ENCODE measurements at regions not wholly inside any gene's neighbourhood (a gene's known extent, or its start where the extent isn't known, plus 50 kb on each side); places are given as distances from the start of the nearest gene placed in this dataset.

- Mint-ChIP-seq H3K27me3 (peaks cover 31% of the 10 kb centered on the region), H3K36me3 (ENCODE audit: low read depth) (no peaks in the 10 kb centered on the region), H3K27ac (no peak overlapping the region), H3K4me1 (peaks cover 23% of the 10 kb centered on the region), H3K9me3 (no peaks in the 10 kb centered on the region), H3K4me3 (no peak overlapping the region)
- DNase-seq: no peak
- POLR2A ChIA-PET: no interaction called here
- CTCF ChIA-PET: interaction anchor here (1.8 kb wide), 1 partner anchor 556 kb away, joined by 10 read pairs; no protein-coding TSS in a partner anchor
Observed at GRCh38 chr10:63723320-63723719, 202.1 kb downstream of the REEP3 start.

- Mint-ChIP-seq H3K9me3 (no peaks in the 10 kb centered on the region), H3K4me3 (no peak overlapping the region), H3K4me1 (peaks cover 23% of the 10 kb centered on the region), H3K27me3 (peaks cover 34% of the 10 kb centered on the region), H3K27ac (no peak overlapping the region), H3K36me3 (ENCODE audit: low read depth) (no peaks in the 10 kb centered on the region)
- POLR2A ChIA-PET: no interaction called here
- CTCF ChIA-PET: interaction anchor here (1.8 kb wide), 1 partner anchor 557 kb away, joined by 10 read pairs; no protein-coding TSS in a partner anchor
- no peak for DNase-seq
Observed at GRCh38 chr10:63723741-63724140, 202.5 kb downstream of the REEP3 start.

GRCh38 chr10:63724922-63725321 is 203.7 kb downstream of the REEP3 start:
- ChIA-PET CTCF (no interaction called here), POLR2A (no interaction called here)
- peaks cover 23% of the 10 kb centered on the region for H3K4me1 Mint-ChIP-seq
- H3K4me3 Mint-ChIP-seq: no peak overlapping the region
- no peaks in the 10 kb centered on the region for H3K9me3 Mint-ChIP-seq
- H3K27me3 Mint-ChIP-seq: peaks cover 38% of the 10 kb centered on the region
- no peaks in the 10 kb centered on the region for H3K36me3 Mint-ChIP-seq (ENCODE audit: low read depth)
- no peak overlapping the region for H3K27ac Mint-ChIP-seq
- no peak for DNase-seq

- peaks cover 9% of the 10 kb centered on the region for H3K4me1 Mint-ChIP-seq
- no peak for DNase-seq
- no peak overlapping the region for H3K4me3 Mint-ChIP-seq
- no peaks in the 10 kb centered on the region for H3K9me3 Mint-ChIP-seq
- ChIA-PET POLR2A (no interaction called here), CTCF (no interaction called here)
- no peak overlapping the region for H3K27ac Mint-ChIP-seq
- H3K27me3 Mint-ChIP-seq: peaks cover 48% of the 10 kb centered on the region
- H3K36me3 Mint-ChIP-seq (ENCODE audit: low read depth): no peaks in the 10 kb centered on the region
Observed at GRCh38 chr10:63726867-63727266, 205.7 kb downstream of the REEP3 start.

- POLR2A ChIA-PET: no interaction called here
- peaks cover 50% of the 10 kb centered on the region for H3K27me3 Mint-ChIP-seq
Observed at GRCh38 chr10:63727636-63728035, 206.4 kb downstream of the REEP3 start.

GRCh38 chr10:63735305-63735704 is 214.1 kb downstream of the REEP3 start:
- H3K9me3 Mint-ChIP-seq: no peaks in the 10 kb centered on the region
- ChIA-PET POLR2A (no interaction called here), CTCF (no interaction called here)
- H3K4me3 Mint-ChIP-seq: no peak overlapping the region
- no peak overlapping the region for H3K27ac Mint-ChIP-seq
- no peaks in the 10 kb centered on the region for H3K36me3 Mint-ChIP-seq (ENCODE audit: low read depth)
- H3K4me1 Mint-ChIP-seq: no peaks in the 10 kb centered on the region
- DNase-seq: no peak
- peaks cover 9% of the 10 kb centered on the region for H3K27me3 Mint-ChIP-seq

More at GRCh38 chr10:63727636-63728035, 206.4 kb downstream of the REEP3 start:
- Mint-ChIP-seq H3K4me3 (no peak overlapping the region), H3K4me1 (peaks cover 1% of the 10 kb centered on the region), H3K36me3 (ENCODE audit: low read depth) (no peaks in the 10 kb centered on the region), H3K27ac (no peak overlapping the region), H3K9me3 (no peaks in the 10 kb centered on the region)
- DNase-seq: no peak
- CTCF ChIA-PET: no interaction called here

- H3K36me3 Mint-ChIP-seq (ENCODE audit: low read depth): no peaks in the 10 kb centered on the region
- POLR2A ChIA-PET: no interaction called here
- H3K9me3 Mint-ChIP-seq: no peaks in the 10 kb centered on the region
- no peak for DNase-seq
- no peaks in the 10 kb centered on the region for H3K4me1 Mint-ChIP-seq
- H3K27ac Mint-ChIP-seq: no peak overlapping the region
- no peak overlapping the region for H3K4me3 Mint-ChIP-seq
- CTCF ChIA-PET: interaction anchor here (0.6 kb wide), 1 partner anchor 731 kb away, joined by 3 read pairs; no protein-coding TSS in a partner anchor
- H3K27me3 Mint-ChIP-seq: peaks cover 4% of the 10 kb centered on the region
Observed at GRCh38 chr10:63738410-63738809, 217.2 kb downstream of the REEP3 start.

GRCh38 chr10:63744060-63744941 is 223.1 kb downstream of the REEP3 start:
- POLR2A ChIA-PET: no interaction called here
- H3K9me3 Mint-ChIP-seq: no peaks in the 10 kb centered on the region
- H3K27me3 Mint-ChIP-seq: peaks cover 16% of the 10 kb centered on the region
- H3K36me3 Mint-ChIP-seq (ENCODE audit: low read depth): no peaks in the 10 kb centered on the region
- H3K27ac Mint-ChIP-seq: no peak overlapping the region
- H3K4me3 Mint-ChIP-seq: no peak overlapping the region
- CTCF ChIA-PET: no interaction called here
- DNase-seq: no peak
- H3K4me1 Mint-ChIP-seq: peaks cover 4% of the 10 kb centered on the region

GRCh38 chr10:63749915-63750314 is 228.7 kb downstream of the REEP3 start:
- Mint-ChIP-seq H3K27me3 (peaks cover 8% of the 10 kb centered on the region), H3K9me3 (no peaks in the 10 kb centered on the region), H3K4me1 (no peaks in the 10 kb centered on the region), H3K4me3 (no peak overlapping the region), H3K36me3 (ENCODE audit: low read depth) (no peaks in the 10 kb centered on the region), H3K27ac (no peak overlapping the region)
- POLR2A ChIA-PET: no interaction called here
- DNase-seq: no peak
- CTCF ChIA-PET: no interaction called here

- DNase-seq: no peak
- Mint-ChIP-seq H3K9me3 (no peaks in the 10 kb centered on the region), H3K27ac (no peak overlapping the region), H3K36me3 (ENCODE audit: low read depth) (no peaks in the 10 kb centered on the region), H3K4me1 (no peaks in the 10 kb centered on the region), H3K27me3 (peaks cover 16% of the 10 kb centered on the region), H3K4me3 (no peak overlapping the region)
- ChIA-PET CTCF (no interaction called here), POLR2A (no interaction called here)
Observed at GRCh38 chr10:63751836-63752235, 230.6 kb downstream of the REEP3 start.

GRCh38 chr10:63752318-63752717 is 231.1 kb downstream of the REEP3 start:
- Mint-ChIP-seq H3K9me3 (no peaks in the 10 kb centered on the region), H3K27me3 (peaks cover 14% of the 10 kb centered on the region), H3K27ac (no peak overlapping the region), H3K4me1 (no peaks in the 10 kb centered on the region), H3K4me3 (no peak overlapping the region), H3K36me3 (ENCODE audit: low read depth) (no peaks in the 10 kb centered on the region)
- CTCF ChIA-PET: no interaction called here
- POLR2A ChIA-PET: no interaction called here
- no peak for DNase-seq

GRCh38 chr10:63753808-63754207 is 232.6 kb downstream of the REEP3 start:
- Mint-ChIP-seq H3K36me3 (ENCODE audit: low read depth) (no peaks in the 10 kb centered on the region), H3K9me3 (no peaks in the 10 kb centered on the region), H3K27ac (no peak overlapping the region), H3K27me3 (peaks cover 22% of the 10 kb centered on the region), H3K4me3 (no peak overlapping the region), H3K4me1 (no peaks in the 10 kb centered on the region)
- CTCF ChIA-PET: interaction anchor here (0.6 kb wide), 1 partner anchor 1316 kb away, joined by 3 read pairs; no protein-coding TSS in a partner anchor
- DNase-seq: no peak
- POLR2A ChIA-PET: no interaction called here

GRCh38 chr10:63755441-63755840 is 234.2 kb downstream of the REEP3 start:
- Mint-ChIP-seq H3K4me1 (no peaks in the 10 kb centered on the region), H3K9me3 (no peaks in the 10 kb centered on the region), H3K4me3 (no peak overlapping the region), H3K36me3 (ENCODE audit: low read depth) (no peaks in the 10 kb centered on the region), H3K27me3 (peaks cover 31% of the 10 kb centered on the region), H3K27ac (no peak overlapping the region)
- POLR2A ChIA-PET: no interaction called here
- CTCF ChIA-PET: no interaction called here
- no peak for DNase-seq

- Mint-ChIP-seq H3K4me1 (no peaks in the 10 kb centered on the region), H3K9me3 (no peaks in the 10 kb centered on the region), H3K4me3 (no peak overlapping the region), H3K27me3 (peaks cover 42% of the 10 kb centered on the region), H3K36me3 (ENCODE audit: low read depth) (no peaks in the 10 kb centered on the region), H3K27ac (no peak overlapping the region)
- CTCF ChIA-PET: no interaction called here
- DNase-seq: no peak
- POLR2A ChIA-PET: no interaction called here
Observed at GRCh38 chr10:63757067-63757466, 235.9 kb downstream of the REEP3 start.

Data from activated CD4-positive, alpha-beta memory T cell treated with anti-CD3 and anti-CD28 coated beads, Interleukin-2, amount 10 ng/mL, durations not matched to agents 7 days and 5 days (primary cell).